HUES64 (cell line): ENCODE measurements at regions not wholly inside any gene's neighbourhood (a gene's known extent, or its start where the extent isn't known, plus 50 kb on each side); places are given as distances from the start of the nearest gene placed in this dataset.

ENCODE experiments used
- H3K27ac ChIP-seq: 2 replicates; pipeline ENCODE4 v1.7.0; 2013; ENCODE audit warnings: low read depth, low read length, inconsistent platforms
- H3K27me3 ChIP-seq: 2 replicates; pipeline ENCODE4 v1.6.1; 2013; ENCODE audit warnings: mild to moderate bottlenecking, low read length; ENCODE audit not compliant: insufficient read depth
- H3K36me3 ChIP-seq: 2 replicates; pipeline ENCODE4 v1.6.1; 2013; ENCODE audit warnings: mild to moderate bottlenecking, low read length; ENCODE audit not compliant: insufficient read depth
- H3K4me1 ChIP-seq: 2 replicates; pipeline ENCODE4 v1.6.1; 2013; ENCODE audit warnings: mild to moderate bottlenecking, low read length, moderate library complexity; ENCODE audit not compliant: insufficient read depth
- H3K4me3 ChIP-seq: 2 replicates; pipeline ENCODE4 v1.5.1; 2013; ENCODE audit warnings: mild to moderate bottlenecking, low read length, moderate library complexity
- H3K9ac ChIP-seq: 2 replicates; pipeline ENCODE4 v1.6.1; 2013; ENCODE audit warnings: mild to moderate bottlenecking, low read depth, low read length
- H3K9me3 ChIP-seq: 2 replicates; pipeline ENCODE4 v1.6.1; 2013; ENCODE audit warnings: low read depth, low read length; ENCODE audit not compliant: insufficient read depth
- WGBS: fragments of 150-250, 120-280 bp; methylation state at CpG from one replicate; pipeline ENCODE4 v1.1.7; 2013; ENCODE audit warnings: missing lambda C conversion rate; 5-methylcytosine and 5-hydroxymethylcytosine counted together

DNA sequence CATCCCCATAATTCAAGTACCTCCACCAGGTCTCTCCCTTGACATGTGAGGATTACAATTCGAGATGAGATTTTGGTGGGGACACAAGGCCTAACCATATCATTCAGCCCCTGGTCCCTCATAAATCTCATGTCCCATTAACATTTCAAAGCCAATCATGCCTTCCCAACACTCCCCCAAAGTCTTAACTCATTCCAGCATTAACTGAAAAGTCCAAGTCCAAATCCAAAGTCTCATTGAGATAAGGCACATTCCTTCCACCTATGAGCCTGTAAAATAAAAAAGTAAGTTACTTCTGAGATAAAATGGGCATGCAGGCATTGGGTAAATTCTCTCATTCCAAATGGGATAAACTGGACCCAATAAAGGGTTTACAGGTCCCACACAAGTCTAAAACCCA, 849.7 kb downstream of the BCL11A start:
- H3K27me3 ChIP-seq: no peaks in the 10 kb centered on the region
- 97% methylated on average over 1 of the region's 1 CpG for WGBS

DNA sequence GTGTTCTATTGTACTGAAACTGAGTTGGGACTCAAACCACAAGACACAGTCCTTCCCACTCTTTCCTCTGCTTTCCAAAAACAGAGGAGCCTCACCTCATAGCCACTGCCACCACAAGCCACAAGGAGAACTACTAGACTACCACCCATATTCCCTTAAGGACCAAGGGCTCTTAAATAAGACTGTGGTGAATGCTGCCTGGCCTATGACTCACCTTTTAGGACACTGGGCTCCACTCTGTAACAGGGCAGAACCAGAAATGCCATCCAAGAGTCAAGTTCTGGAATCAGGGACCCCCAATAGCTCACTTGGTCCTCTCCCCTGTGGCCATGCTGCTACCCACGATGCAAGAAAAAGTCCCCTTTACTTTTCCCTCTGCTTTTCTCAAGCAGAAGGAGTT, 851.4 kb downstream of the BCL11A start:
- WGBS: 92% methylated on average over 1 of the region's 1 CpG
- no peaks in the 10 kb centered on the region for H3K36me3 ChIP-seq
- no peak overlapping the region for H3K9ac ChIP-seq
- H3K4me3 ChIP-seq: no peak overlapping the region
- no peaks in the 10 kb centered on the region for H3K4me1 ChIP-seq
- H3K27ac ChIP-seq: no peak overlapping the region
- H3K9me3 ChIP-seq: 0 out of 2 replicates have a peak, but pooled peaks cover 7% of the 10 kb centered on the region
- no peaks in the 10 kb centered on the region for H3K27me3 ChIP-seq

More for the DNA sequence above, 849.7 kb downstream of the BCL11A start:
- H3K36me3 ChIP-seq: no peaks in the 10 kb centered on the region
- H3K9ac ChIP-seq: no peak overlapping the region
- no peaks in the 10 kb centered on the region for H3K4me1 ChIP-seq
- no peak overlapping the region for H3K4me3 ChIP-seq
- H3K9me3 ChIP-seq: 0 out of 2 replicates have a peak, but pooled peaks cover 7% of the 10 kb centered on the region
- H3K27ac ChIP-seq: no peak overlapping the region

DNA sequence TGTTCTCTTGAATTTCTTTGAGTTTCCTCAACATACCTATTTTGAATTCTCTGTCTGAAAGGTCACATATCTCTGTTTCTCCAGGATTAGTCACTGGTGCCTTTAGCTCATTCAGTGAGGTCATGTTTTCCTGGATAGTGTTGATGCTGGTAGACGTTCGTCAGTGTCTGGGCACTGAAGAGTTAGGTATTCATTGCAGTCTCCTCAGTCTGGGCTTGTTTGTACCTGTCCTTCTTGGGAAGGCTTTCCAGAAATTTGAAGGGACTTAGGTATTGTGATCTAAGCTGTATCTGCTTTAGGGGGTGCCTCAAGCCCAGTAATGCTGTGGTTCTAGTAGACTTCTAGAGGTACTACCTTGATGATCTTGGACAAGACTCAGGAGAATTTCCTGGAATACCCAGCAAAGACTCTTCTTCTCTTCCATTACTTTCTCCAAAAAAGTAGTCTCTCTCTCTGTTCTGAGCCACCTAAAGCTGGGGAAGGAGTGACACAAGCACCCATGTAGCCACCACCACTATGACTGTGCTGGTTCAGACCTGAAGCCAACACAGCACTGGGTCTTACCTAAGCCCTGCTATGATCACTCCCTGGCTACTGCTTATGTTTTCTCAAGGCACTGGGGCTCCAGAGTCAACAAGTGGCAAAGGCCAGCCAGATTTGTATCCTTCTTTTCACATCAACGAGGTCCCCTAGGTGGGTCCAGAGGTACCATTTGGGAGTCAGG, 852.0 kb downstream of the BCL11A start:
- 0 out of 2 replicates have a peak, but pooled peaks cover 7% of the 10 kb centered on the region for H3K9me3 ChIP-seq
- WGBS: 87% methylated on average over 3 of the region's 3 CpGs

DNA sequence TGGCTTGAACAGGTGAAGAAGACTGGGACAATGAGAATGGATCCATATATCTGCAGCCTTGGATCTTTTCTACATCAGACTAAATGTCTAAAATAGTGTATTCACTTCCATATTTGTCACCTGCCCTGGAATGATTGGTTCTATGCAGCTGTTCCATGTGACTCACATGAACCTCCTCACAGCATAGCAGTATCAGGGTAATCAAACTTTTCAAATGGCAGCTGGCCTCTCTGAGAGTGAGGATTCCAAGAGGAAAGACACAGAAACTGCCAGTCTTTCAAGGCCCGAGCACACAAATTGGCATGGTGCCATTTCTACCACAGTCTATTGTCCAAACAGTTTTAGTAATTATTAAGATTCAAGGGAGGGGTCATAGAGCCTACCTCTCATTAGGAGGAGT, 859.3 kb downstream of the BCL11A start:
- Histone ChIP-seq H3K4me3 (no peak overlapping the region), H3K27me3 (no peaks in the 10 kb centered on the region), H3K9me3 (no peaks in the 10 kb centered on the region), H3K4me1 (peaks cover 10% of the 10 kb centered on the region; the same call in 1 of the 2 replicates), H3K9ac (no peak overlapping the region), H3K27ac (no peak overlapping the region), H3K36me3 (no peaks in the 10 kb centered on the region)
- 91% methylated on average over 1 of the region's 1 CpG for WGBS

More for the DNA sequence above, 852.0 kb downstream of the BCL11A start:
- Histone ChIP-seq H3K9ac (no peak overlapping the region), H3K4me1 (no peaks in the 10 kb centered on the region), H3K27ac (no peak overlapping the region), H3K36me3 (no peaks in the 10 kb centered on the region), H3K27me3 (no peaks in the 10 kb centered on the region), H3K4me3 (no peak overlapping the region)

DNA sequence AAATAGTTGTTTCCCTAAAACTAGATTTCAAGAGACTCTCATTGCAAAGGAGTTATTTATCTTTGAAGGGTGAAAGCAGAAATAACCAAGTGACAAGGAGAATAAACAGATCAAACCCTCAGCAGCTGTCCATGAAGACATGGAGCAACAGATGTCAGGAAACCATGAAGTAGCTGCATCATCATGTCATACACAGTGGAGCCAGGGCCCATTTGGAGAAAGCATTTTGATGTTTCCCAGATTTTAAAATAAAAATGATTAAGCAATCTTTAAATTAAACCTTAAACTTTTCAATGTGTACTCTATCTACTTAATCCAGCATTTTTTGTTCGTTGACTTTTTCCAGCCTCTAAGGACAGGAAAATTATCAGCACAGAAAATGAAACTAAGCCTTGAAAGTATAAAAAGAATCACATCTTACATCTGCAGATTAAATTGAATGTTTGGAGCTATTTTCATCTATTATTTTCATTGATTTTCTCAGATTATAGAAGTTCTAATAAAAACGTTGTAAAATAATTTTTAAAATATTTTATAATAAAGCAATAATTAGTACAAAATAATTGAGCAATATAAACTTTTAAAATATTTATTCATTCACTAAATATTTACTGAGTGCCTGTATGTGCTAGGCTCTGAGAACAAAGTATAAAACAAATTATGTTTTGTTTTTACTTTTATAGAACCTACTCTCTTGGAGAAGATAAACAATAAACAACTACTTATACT, 860.1 kb downstream of the BCL11A start:
- Histone ChIP-seq H3K9ac (no peak overlapping the region), H3K36me3 (no peaks in the 10 kb centered on the region), H3K27ac (no peak overlapping the region), H3K4me3 (no peak overlapping the region), H3K9me3 (no peaks in the 10 kb centered on the region), H3K27me3 (no peaks in the 10 kb centered on the region), H3K4me1 (peaks cover 10% of the 10 kb centered on the region; the same call in 1 of the 2 replicates)
- WGBS: 73% methylated on average over 1 of the region's 2 CpGs

DNA sequence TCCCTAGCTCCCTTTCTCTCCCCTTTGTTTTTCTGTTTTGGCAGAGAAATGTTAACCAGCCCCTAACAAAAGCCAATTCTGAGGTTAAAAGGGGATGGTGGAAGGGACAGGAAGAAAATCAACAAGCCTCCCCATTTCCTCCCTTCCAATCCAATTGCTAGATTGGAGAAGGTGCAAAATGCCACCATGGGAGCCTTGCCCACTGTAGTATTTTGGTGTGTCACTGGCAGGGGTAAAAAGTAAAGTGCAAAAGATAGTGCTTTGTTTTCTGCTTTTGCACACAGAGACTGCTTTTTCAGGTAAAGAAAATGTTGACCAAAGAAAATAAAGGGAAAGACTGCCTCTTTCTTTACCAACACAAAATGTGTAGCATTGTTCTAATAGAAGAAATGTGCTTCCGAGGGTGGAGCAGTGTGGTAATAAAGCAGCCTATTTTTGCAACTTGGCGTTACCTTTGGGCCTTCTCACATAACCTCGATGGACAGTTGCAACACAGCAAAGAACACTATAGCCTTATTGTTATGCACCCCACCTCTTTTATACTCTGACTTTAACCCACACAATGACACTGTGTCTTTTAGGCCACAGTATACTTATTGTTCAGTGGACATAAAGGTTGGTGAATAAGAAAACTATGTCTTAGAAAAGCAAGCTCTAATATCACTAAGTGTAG, 861.8 kb downstream of the BCL11A start:
- no peak overlapping the region for H3K27ac ChIP-seq
- WGBS: 92% methylated on average over 3 of the region's 3 CpGs
- peaks cover 10% of the 10 kb centered on the region; the same call in 1 of the 2 replicates for H3K4me1 ChIP-seq
- H3K9ac ChIP-seq: no peak overlapping the region
- no peaks in the 10 kb centered on the region for H3K27me3 ChIP-seq
- H3K4me3 ChIP-seq: no peak overlapping the region
- no peaks in the 10 kb centered on the region for H3K36me3 ChIP-seq
- H3K9me3 ChIP-seq: no peaks in the 10 kb centered on the region

DNA sequence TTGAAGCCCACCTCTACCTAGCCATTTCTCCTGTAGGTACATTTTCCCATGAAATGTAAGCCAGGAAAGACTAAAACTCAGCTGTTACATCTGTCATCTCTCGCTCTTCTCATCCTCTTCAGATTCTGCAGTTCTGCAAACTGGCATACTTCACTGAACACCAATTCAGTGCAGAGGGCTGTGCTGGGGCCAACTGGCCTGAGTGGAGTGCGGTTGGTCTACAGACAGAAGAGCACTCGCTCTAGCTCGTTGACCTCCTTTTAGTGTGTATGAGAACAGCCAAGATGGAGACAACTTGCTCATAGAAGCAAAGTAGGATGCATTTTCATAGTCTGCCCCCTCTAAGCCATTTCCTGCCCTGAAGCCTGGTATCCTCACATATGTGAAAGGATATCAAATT, 862.6 kb downstream of the BCL11A start:
- no peaks in the 10 kb centered on the region for H3K9me3 ChIP-seq
- 98% methylated on average over 4 of the region's 4 CpGs for WGBS
- H3K36me3 ChIP-seq: no peaks in the 10 kb centered on the region
- H3K27me3 ChIP-seq: no peaks in the 10 kb centered on the region
- no peak overlapping the region for H3K9ac ChIP-seq
- no peak overlapping the region for H3K27ac ChIP-seq
- H3K4me3 ChIP-seq: no peak overlapping the region
- peaks cover 10% of the 10 kb centered on the region; the same call in 1 of the 2 replicates for H3K4me1 ChIP-seq

DNA sequence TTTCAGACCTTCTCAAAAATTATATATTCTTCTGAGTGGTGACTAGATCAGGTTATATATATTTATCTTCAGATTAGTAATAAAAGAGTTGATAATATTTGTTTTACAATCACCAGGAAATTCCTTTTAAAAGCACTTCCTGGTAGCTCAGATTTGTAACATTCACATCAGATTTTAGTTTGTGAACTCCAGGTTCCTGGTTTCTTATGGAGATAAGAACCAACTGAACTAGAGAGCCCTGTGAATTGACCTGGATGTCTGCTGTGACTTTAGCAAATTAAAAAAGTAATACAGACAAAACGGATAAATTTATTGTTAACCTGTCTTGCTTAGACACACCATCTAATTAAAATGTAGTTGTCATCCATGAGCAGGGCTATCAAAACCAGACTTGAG, 868.7 kb downstream of the BCL11A start:
- Histone ChIP-seq H3K9ac (no peak overlapping the region), H3K27me3 (no peaks in the 10 kb centered on the region), H3K27ac (no peak overlapping the region), H3K4me3 (no peak overlapping the region), H3K4me1 (no peaks in the 10 kb centered on the region), H3K36me3 (no peaks in the 10 kb centered on the region), H3K9me3 (no peaks in the 10 kb centered on the region)
- 100% methylated on average over 1 of the region's 1 CpG for WGBS

DNA sequence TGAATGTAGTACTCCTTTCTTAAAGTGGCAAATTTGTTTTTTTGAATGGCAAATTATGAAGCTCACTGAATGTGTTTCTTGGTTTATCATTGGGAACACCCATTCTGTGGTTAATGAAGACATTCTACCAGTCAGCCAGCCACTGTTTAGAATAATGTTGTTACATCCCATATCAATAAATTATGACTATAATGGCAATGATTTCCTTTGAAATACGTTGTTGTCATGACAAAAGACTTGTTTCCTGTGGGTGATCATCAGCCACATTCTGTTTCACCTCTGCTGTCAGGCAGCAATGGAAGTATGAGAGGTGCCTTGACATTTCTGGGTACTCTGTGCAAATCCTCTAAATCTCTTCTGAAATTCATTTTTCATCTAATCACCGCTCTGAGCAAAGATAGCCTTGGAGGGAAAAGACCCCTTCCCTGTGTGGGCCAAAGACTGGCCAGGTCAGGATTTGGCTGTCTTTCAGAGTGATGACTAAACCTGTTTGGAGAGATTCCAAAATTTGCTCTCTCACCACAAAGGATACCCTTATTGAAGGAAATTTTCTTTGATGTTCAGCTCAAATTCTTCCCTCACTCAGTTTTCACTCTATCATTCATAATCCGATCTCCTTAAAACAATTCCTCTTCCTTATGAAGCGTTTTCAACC, 869.2 kb downstream of the BCL11A start:
- 91% methylated on average over 4 of the region's 4 CpGs for WGBS
- no peak overlapping the region for H3K9ac ChIP-seq
- H3K4me1 ChIP-seq: no peaks in the 10 kb centered on the region
- no peaks in the 10 kb centered on the region for H3K27me3 ChIP-seq
- H3K27ac ChIP-seq: no peak overlapping the region
- H3K4me3 ChIP-seq: no peak overlapping the region
- H3K9me3 ChIP-seq: no peaks in the 10 kb centered on the region
- no peaks in the 10 kb centered on the region for H3K36me3 ChIP-seq

DNA sequence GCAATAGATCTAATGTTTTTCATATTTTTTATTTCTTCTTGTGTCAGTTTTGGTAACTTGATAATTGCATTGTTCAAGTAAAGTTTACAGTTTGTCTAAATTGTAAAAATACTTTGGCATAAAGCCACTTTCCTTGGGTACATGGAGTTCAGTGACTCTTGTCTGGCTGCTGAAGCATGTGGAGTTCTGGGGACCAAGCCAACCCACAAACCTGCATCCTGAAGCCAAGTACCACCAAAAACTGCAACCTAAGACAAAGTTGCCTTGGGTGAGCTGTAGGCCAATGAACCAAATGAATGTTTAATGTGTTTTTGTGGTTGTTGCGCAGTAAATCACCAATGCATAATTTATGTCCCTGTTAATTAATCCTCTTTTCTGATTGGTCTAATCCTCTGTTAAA, 872.6 kb downstream of the BCL11A start:
- H3K36me3 ChIP-seq: no peaks in the 10 kb centered on the region
- no peak overlapping the region for H3K9ac ChIP-seq
- H3K4me1 ChIP-seq: no peaks in the 10 kb centered on the region
- WGBS: no CpG with 5 or more reads among the region's 1 CpG
- no peaks in the 10 kb centered on the region for H3K27me3 ChIP-seq
- no peak overlapping the region for H3K4me3 ChIP-seq
- H3K9me3 ChIP-seq: no peaks in the 10 kb centered on the region
- no peak overlapping the region for H3K27ac ChIP-seq

DNA sequence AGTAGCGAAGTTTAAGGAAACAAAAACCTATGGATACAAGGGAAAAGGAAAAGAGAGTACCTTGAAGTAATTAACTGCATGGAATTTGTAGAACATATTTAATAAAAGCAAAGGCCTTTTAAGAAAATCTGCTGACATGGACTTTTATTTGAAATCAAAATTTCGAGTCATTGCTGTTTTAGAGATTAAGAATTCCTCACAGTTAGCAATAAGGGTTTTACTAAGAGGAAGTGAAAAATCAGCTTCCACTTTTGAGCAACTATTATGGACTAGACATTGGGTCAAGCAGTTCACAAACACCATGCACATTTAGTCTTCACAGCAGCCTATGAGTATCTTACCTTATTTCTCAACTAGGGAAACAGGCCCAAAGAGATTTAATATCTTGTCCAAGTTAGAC, 876.3 kb downstream of the BCL11A start:
- 94% methylated on average over 2 of the region's 2 CpGs for WGBS

More for the DNA sequence above, 876.3 kb downstream of the BCL11A start:
- Histone ChIP-seq H3K36me3 (no peaks in the 10 kb centered on the region), H3K27ac (no peak overlapping the region), H3K27me3 (no peaks in the 10 kb centered on the region), H3K9ac (no peak overlapping the region), H3K9me3 (no peaks in the 10 kb centered on the region), H3K4me1 (no peaks in the 10 kb centered on the region), H3K4me3 (no peak overlapping the region)
